ENCODE measurements at regions not wholly inside any gene's neighbourhood (a gene's known extent, or its start where the extent isn't known, plus 50 kb on each side); places are given as distances from the start of the nearest gene placed in this dataset.
"Not testable (repeated sequence)": the region's sequence is repeated elsewhere in the genome, so short reads cannot be mapped to it uniquely, and the experiment has no call there.

DNA sequence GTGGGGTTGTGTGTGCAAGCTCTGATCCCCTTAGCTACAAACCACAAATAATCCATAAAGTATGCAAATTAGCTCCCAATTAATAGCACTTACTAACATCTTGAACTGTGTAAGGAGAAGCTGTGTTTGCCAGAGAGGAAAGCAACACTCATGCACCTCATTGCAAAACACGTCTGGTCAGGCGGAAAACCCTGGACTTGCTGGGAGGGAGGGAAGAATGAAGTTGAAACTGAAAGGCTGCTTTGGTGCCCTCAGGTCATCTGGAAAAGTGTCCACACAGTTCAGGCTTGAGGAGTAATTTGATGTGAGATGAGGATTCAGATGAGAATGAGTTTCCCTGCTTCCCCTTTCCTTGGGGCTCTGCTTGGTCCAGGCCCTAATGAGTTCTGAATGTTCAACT lies 185.5 kb upstream of the ANKRD28 start:
- peak overlapping the region; percentile 71 for H3K9ac ChIP-seq
- H3K4me3 ChIP-seq = peak overlapping the region; percentile 47
- H3K4me1 ChIP-seq (ENCODE audit: insufficient read depth) = peaks cover 25% of the 10 kb centered on the region
- peaks cover 40% of the 10 kb centered on the region for H3F3A ChIP-seq (ENCODE audit: insufficient read depth)
- peak overlapping the region; percentile 92 for H3K27ac ChIP-seq
- 0 to 8% methylated on average over 2 of the region's 2 CpGs for WGBS, 2 experiments (ENCODE audit: low coverage in 1 of 2, low lambda C conversion rate in 2 of 2, missing lambda C conversion rate in 2 of 2)
- no peaks in the 10 kb centered on the region for H3K79me2 ChIP-seq (ENCODE audit: insufficient read depth)
- H3K4me2 ChIP-seq (ENCODE audit: unreplicated experiment) = peak overlapping the region; percentile 68
- H3K9me2 ChIP-seq (ENCODE audit: insufficient read depth) = no peaks in the 10 kb centered on the region
- no peaks in the 10 kb centered on the region for H3K9me3 ChIP-seq (ENCODE audit: low read depth)
- H3K36me3 ChIP-seq (ENCODE audit: low read depth) = no peaks in the 10 kb centered on the region
- no peak for TF ChIP-seq EZH2phosphoT487 (IDR thresholded peaks at IDR 0.05; ENCODE audit: insufficient read depth, low read depth)
- no peak for TF ChIP-seq EZH2 (IDR thresholded peaks at IDR 0.05; ENCODE audit: insufficient read depth, poor library complexity, severe bottlenecking)
- in situ Hi-C loops (cut with MboI) = no loop called here
- no peaks in the 10 kb centered on the region for H3K27me3 ChIP-seq (replicated peaks; ENCODE audit: insufficient read depth)
- H2AFZ ChIP-seq = peak overlapping the region; percentile 58
- DNase-seq = peak; percentile 93
- no peaks in the 10 kb centered on the region for H4K20me1 ChIP-seq (ENCODE audit: insufficient read depth)

DNA sequence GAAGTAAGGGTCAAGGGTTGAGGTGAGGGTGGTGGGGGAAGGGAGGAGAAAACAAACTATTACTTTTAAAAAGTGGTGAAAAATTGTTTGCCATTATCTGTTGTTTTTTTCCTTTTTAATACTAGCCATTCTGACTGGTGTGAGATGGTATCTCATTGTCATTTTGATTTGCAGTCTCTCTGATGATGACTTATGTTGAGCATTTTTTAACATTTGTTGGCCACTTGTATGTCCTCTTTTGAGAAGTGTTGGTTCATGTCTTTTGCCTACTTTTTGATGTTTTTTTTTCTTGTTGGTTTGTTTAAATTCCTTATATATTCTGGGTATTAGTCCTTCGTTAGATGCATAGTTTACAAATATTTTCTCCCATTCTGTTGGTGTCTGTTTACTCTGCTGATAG lies 185.9 kb upstream of the ANKRD28 start:
- Histone ChIP-seq H3K27me3 (replicated peaks; ENCODE audit: insufficient read depth) (no peaks in the 10 kb centered on the region), H3K27ac (peak overlapping the region; percentile 92), H3K4me3 (peak overlapping the region; percentile 47), H3K36me3 (ENCODE audit: low read depth) (no peaks in the 10 kb centered on the region), H3K4me1 (ENCODE audit: insufficient read depth) (peaks cover 25% of the 10 kb centered on the region), H3K9me3 (ENCODE audit: low read depth) (no peaks in the 10 kb centered on the region), H3K9me2 (ENCODE audit: insufficient read depth) (no peaks in the 10 kb centered on the region), H3K79me2 (ENCODE audit: insufficient read depth) (no peaks in the 10 kb centered on the region), H3K4me2 (ENCODE audit: unreplicated experiment) (peak overlapping the region; percentile 68), H3F3A (ENCODE audit: insufficient read depth) (peaks cover 40% of the 10 kb centered on the region), H3K9ac (peak overlapping the region; percentile 71), H2AFZ (peak overlapping the region; percentile 58), H4K20me1 (ENCODE audit: insufficient read depth) (no peaks in the 10 kb centered on the region)
- no peak for DNase-seq
- in situ Hi-C loops (cut with MboI) = no loop called here
- TF ChIP-seq EZH2phosphoT487 (IDR thresholded peaks at IDR 0.05; ENCODE audit: insufficient read depth, low read depth) (no peak), EZH2 (IDR thresholded peaks at IDR 0.05; ENCODE audit: insufficient read depth, poor library complexity, severe bottlenecking) (no peak)
- 41 to 54% methylated on average over 1 of the region's 1 CpG for WGBS, 2 experiments (ENCODE audit: low coverage in 1 of 2, low lambda C conversion rate in 2 of 2, missing lambda C conversion rate in 2 of 2)

DNA sequence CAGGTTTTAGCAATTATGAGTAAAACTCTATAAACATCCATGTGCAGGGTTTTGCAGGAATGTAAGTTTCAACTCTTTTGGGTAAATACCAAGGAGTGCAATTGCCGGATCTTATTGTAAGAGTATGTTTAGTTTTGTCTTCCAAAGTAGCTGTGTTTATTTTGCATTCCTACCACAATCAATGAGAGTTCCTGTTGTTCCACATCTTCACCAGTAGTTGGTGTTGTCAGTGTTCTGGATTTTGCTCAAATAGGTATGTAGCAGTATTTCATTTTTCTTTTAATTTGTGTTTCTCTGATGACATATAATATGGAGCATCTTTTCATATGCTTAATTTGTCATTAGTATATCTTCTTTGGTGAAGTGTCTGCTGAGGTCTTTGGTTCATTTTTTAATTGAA lies 185.1 kb upstream of the GALNT15 start:
- Histone ChIP-seq H3K79me2 (ENCODE audit: insufficient read depth) (no peaks in the 10 kb centered on the region), H3K9ac (no peak overlapping the region), H3K27me3 (replicated peaks; ENCODE audit: insufficient read depth) (no peaks in the 10 kb centered on the region), H3K9me2 (ENCODE audit: insufficient read depth) (no peaks in the 10 kb centered on the region), H3K27ac (no peak overlapping the region), H3K9me3 (ENCODE audit: low read depth) (no peaks in the 10 kb centered on the region), H3K4me3 (no peak overlapping the region), H3F3A (ENCODE audit: insufficient read depth) (peaks cover 15% of the 10 kb centered on the region), H3K4me2 (ENCODE audit: unreplicated experiment) (no peak overlapping the region), H3K36me3 (ENCODE audit: low read depth) (no peaks in the 10 kb centered on the region), H4K20me1 (ENCODE audit: insufficient read depth) (no peaks in the 10 kb centered on the region), H2AFZ (no peak overlapping the region), H3K4me1 (ENCODE audit: insufficient read depth) (peaks cover 3% of the 10 kb centered on the region)
- peak; percentile 24 for DNase-seq
- WGBS, 2 experiments (ENCODE audit: low coverage in 1 of 2, low lambda C conversion rate in 2 of 2, missing lambda C conversion rate in 2 of 2) = 67 to 73% methylated on average over 1 of the region's 1 CpG
- in situ Hi-C loops (cut with MboI) = no loop called here
- TF ChIP-seq EZH2 (IDR thresholded peaks at IDR 0.05; ENCODE audit: insufficient read depth, poor library complexity, severe bottlenecking) (no peak), EZH2phosphoT487 (IDR thresholded peaks at IDR 0.05; ENCODE audit: insufficient read depth, low read depth) (no peak)

DNA sequence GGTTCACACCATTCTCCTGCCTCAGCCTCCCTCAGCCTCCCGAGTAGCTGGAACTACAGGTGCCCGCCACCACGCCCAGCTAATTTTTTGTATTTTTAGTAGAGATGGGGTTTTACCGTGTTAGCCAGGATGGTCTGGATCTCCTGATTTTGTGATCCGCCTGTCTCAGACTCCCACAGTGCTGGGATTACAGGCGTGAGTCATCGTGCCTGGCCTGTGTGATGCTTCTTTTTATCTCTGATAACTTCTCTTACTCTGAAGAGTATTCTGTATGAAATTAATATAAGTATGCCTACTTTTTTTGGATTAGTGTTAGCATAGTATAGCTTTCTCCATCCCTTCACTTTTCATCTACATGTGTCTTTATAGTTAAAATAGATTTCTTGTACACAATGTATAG lies 180.8 kb upstream of the GALNT15 start:
- H3K27ac ChIP-seq; H3K27me3 ChIP-seq (replicated peaks; ENCODE audit: insufficient read depth); H3K4me3 ChIP-seq; H3K4me1 ChIP-seq (ENCODE audit: insufficient read depth); H3F3A ChIP-seq (ENCODE audit: insufficient read depth); H3K9me3 ChIP-seq (ENCODE audit: low read depth); H2AFZ ChIP-seq; H3K9ac ChIP-seq; H3K79me2 ChIP-seq (ENCODE audit: insufficient read depth); H4K20me1 ChIP-seq (ENCODE audit: insufficient read depth); H3K9me2 ChIP-seq (ENCODE audit: insufficient read depth); in situ Hi-C loops (cut with MboI); DNase-seq; H3K4me2 ChIP-seq (ENCODE audit: unreplicated experiment); H3K36me3 ChIP-seq (ENCODE audit: low read depth): not testable (repeated sequence)
- 80% methylated on average over 7 of the region's 7 CpGs for WGBS, 2 experiments (ENCODE audit: low coverage in 1 of 2, low lambda C conversion rate in 2 of 2, missing lambda C conversion rate in 2 of 2)

DNA sequence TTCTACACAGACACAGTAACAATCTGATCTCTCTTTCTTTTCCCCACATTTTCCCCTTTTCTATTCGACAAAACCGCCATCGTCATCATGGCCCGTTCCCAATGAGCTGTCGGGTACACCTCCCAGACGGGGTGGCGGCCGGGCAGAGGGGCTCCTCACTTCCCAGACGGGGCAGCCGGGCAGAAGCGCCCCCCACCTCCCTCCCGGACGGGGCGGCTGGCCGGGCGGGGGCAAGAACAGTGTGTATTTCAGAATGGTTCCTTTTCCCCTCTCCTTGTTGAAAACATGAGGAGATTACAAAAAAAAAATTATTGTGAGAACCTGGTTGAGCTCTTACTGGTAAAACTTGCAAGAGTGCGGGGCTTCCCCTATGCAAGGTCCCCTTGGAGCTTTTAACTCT lies 178.0 kb upstream of the GALNT15 start:
- H2AFZ ChIP-seq; H3K36me3 ChIP-seq (ENCODE audit: low read depth); H3K9ac ChIP-seq; H3F3A ChIP-seq (ENCODE audit: insufficient read depth); H3K4me2 ChIP-seq (ENCODE audit: unreplicated experiment); H3K27me3 ChIP-seq (replicated peaks; ENCODE audit: insufficient read depth); H3K27ac ChIP-seq; H3K79me2 ChIP-seq (ENCODE audit: insufficient read depth); H4K20me1 ChIP-seq (ENCODE audit: insufficient read depth); H3K9me2 ChIP-seq (ENCODE audit: insufficient read depth); in situ Hi-C loops (cut with MboI); H3K4me3 ChIP-seq; DNase-seq; H3K4me1 ChIP-seq (ENCODE audit: insufficient read depth); H3K9me3 ChIP-seq (ENCODE audit: low read depth): not testable (repeated sequence)
- 95 to 97% methylated on average over 13 to 17 of the region's 17 CpGs for WGBS, 2 experiments (ENCODE audit: low coverage in 1 of 2, low lambda C conversion rate in 2 of 2, missing lambda C conversion rate in 2 of 2)

Measured in GM23248 (cell line).